GM12878 (cell line): ENCODE measurements at regions not wholly inside any gene's neighbourhood (a gene's known extent, or its start where the extent isn't known, plus 50 kb on each side); places are given as distances from the start of the nearest gene placed in this dataset.

Source experiments
- ATAC-seq: fragments of 200-7000 bp; cut with Tn5 transposase; 3 replicates; pipeline ENCODE4 v1.9.1; 2020; ENCODE audit warnings: mild to moderate bottlenecking, moderate library complexity
- BruUV-seq: library from RNA; stranded (reverse); fragments of 400-500 nt; replicated peaks from 2 replicates; lab custom pipeline; 2021; lab: Mats Ljungman, UMichigan
- CTCF ChIA-PET: fragments of 300-600 bp; sonication (Branson Sonifier 250); formaldehyde crosslinking; extraction: SDS; loops from one replicate; lab custom pipeline; 2021; ENCODE audit warnings: inconsistent platforms; lab: Yijun Ruan, JAX
- POLR2A ChIA-PET: fragments of 350-600 bp; formaldehyde crosslinking; extraction: SDS; loops from one replicate; lab custom pipeline; 2021; ENCODE audit warnings: inconsistent platforms; lab: Charles Lee
- RAD21 ChIA-PET: fragments of 300-600 bp; sonication (Branson Sonifier 250); formaldehyde crosslinking; loops from one replicate; lab custom pipeline; 2023; ENCODE audit warnings: antibody characterized with exemption; ENCODE audit not compliant: unreplicated experiment; lab: Charles Lee
- SMC1A ChIA-PET: fragments of 300-600 bp; sonication (Branson Sonifier 250); formaldehyde crosslinking; loops from one replicate; lab custom pipeline; 2023; ENCODE audit not compliant: unreplicated experiment, uncharacterized antibody; lab: Charles Lee
- DNase-seq: peaks from one replicate; pipeline ENCODE4 v3.0.0-alpha.2; 2011; ENCODE audit warnings: low read depth, low spot score
- FAIRE-seq: peaks from 3 replicates; lab custom pipeline; 2011; peaks lifted over from hg19 to GRCh38; lab: Jason Lieb, UNC
- H2AFZ ChIP-seq: 2 replicates; pipeline ENCODE4 v1.6.0; 2011; ENCODE audit warnings: low read depth, low read length, control low read depth; ENCODE audit not compliant: control insufficient read depth
- H3K27ac ChIP-seq: 2 replicates; pipeline ENCODE4 v1.5.1; 2011; ENCODE audit warnings: control low read depth; ENCODE audit not compliant: control insufficient read depth, insufficient read depth
- H3K27me3 ChIP-seq, 2 experiments: replicated peaks in 1 of 2; 2 replicates each; pipeline versions ENCODE4 v1.6.0 to v1.6.1; 2011; ENCODE audit warnings: low read length in 1 of 2; ENCODE audit not compliant: control insufficient read depth in 2 of 2, insufficient read depth in 2 of 2
- H3K36me3 ChIP-seq, 2 experiments: 2 replicates each; pipeline ENCODE4 v1.5.1; 2011; ENCODE audit warnings: low read length in 1 of 2; ENCODE audit not compliant: control insufficient read depth in 2 of 2, insufficient read depth in 2 of 2
- H3K4me1 ChIP-seq: 2 replicates; pipeline ENCODE4 v1.6.1; 2011; ENCODE audit warnings: mild to moderate bottlenecking, low read length, moderate library complexity, mixed read lengths; ENCODE audit not compliant: control insufficient read depth, insufficient read depth
- H3K4me2 ChIP-seq: 2 replicates; pipeline ENCODE4 v1.6.0; 2011; ENCODE audit warnings: control low read depth; ENCODE audit not compliant: control insufficient read depth, insufficient read depth
- H3K4me3 ChIP-seq: fragments of 200-600 bp; sonication (generic); 2 replicates; pipeline ENCODE4 v1.5.1; 2016
- H3K79me2 ChIP-seq: 2 replicates; pipeline ENCODE4 v1.6.0; 2011; ENCODE audit warnings: low read length; ENCODE audit not compliant: control insufficient read depth, insufficient read depth
- H3K9ac ChIP-seq: 2 replicates; pipeline ENCODE4 v1.8.0; 2011; ENCODE audit warnings: low read length, control low read depth, mixed read lengths; ENCODE audit not compliant: control insufficient read depth, insufficient read depth
- H3K9me3 ChIP-seq: replicated peaks from 3 replicates; pipeline ENCODE4 v1.5.1; 2011; ENCODE audit warnings: mild to moderate bottlenecking, low read length; ENCODE audit not compliant: control insufficient read depth, insufficient read depth
- H4K20me1 ChIP-seq: 2 replicates; pipeline ENCODE4 v1.6.0; 2011; ENCODE audit not compliant: control insufficient read depth, insufficient read depth
- ESRRA ChIP-seq: IDR thresholded peaks from 2 replicates; pipeline ENCODE4 v1.6.1; 2012; ENCODE audit warnings: mild to moderate bottlenecking, low read length, improper control_type of control experiment
- NR2C1 ChIP-seq: fragments of 450-650 bp; IDR thresholded peaks from 2 replicates; pipeline ENCODE4 v1.6.1; 2017; ENCODE audit warnings: antibody characterized with exemption, mild to moderate bottlenecking, moderate library complexity
- PAX8 ChIP-seq: fragments of 450-650 bp; IDR thresholded peaks from 2 replicates; pipeline ENCODE4 v1.6.1; 2017; ENCODE audit warnings: mild to moderate bottlenecking, moderate library complexity
- RBBP5 ChIP-seq: fragments of 200-600 bp; sonication (generic); conservative IDR thresholded peaks from 2 replicates; pipeline ENCODE4 v1.6.1; 2016
- RUNX3 ChIP-seq: IDR thresholded peaks from 2 replicates; pipeline ENCODE4 v1.6.1; 2012; ENCODE audit warnings: low read length, inconsistent platforms
- SMAD1 ChIP-seq: fragments of 450-650 bp; IDR thresholded peaks from 2 replicates; pipeline ENCODE4 v1.6.1; 2018; ENCODE audit warnings: mild to moderate bottlenecking, low read depth; ENCODE audit not compliant: partially characterized antibody
- SMC3 ChIP-seq: IDR thresholded peaks from 2 replicates; pipeline ENCODE4 v1.6.1; 2011; ENCODE audit warnings: low read length, improper control_type of control experiment, borderline replicate concordance
- SUZ12 ChIP-seq: fragments of 200-600 bp; sonication (generic); IDR thresholded peaks from one replicate; pipeline ENCODE4 v1.6.1; 2018; ENCODE audit warnings: antibody characterized with exemption, mild to moderate bottlenecking; ENCODE audit not compliant: unreplicated experiment
- ZNF384 ChIP-seq: IDR thresholded peaks from 2 replicates; pipeline ENCODE4 v1.6.1; 2012; ENCODE audit warnings: low read depth, mild to moderate bottlenecking, low read length, improper control_type of control experiment, borderline replicate concordance
- in situ Hi-C: fragments of 300-500 bp; cut with MboI; formaldehyde crosslinking; loops from 9 replicates; pipeline ENCODE4 v1.14.3; 2018; ENCODE audit warnings: mixed read lengths
- intact Hi-C: fragments of 100-400 bp; cut with micrococcal nuclease; formaldehyde crosslinking; loops from one replicate; pipeline ENCODE4 v1.14.2; 2022; ENCODE audit not compliant: unreplicated experiment
- TF ChIP-seq, protein P1 (sequence below): fragments of 450-650 bp; IDR thresholded peaks from 2 replicates; pipeline ENCODE4 v1.6.1; 2017; ENCODE audit warnings: mild to moderate bottlenecking, moderate library complexity
- TF ChIP-seq, protein P2 (sequence below): fragments of 450-650 bp; IDR thresholded peaks from 2 replicates; pipeline ENCODE4 v1.6.1; 2017; ENCODE audit warnings: mild to moderate bottlenecking, moderate library complexity
- TF ChIP-seq, protein P3 (sequence below): IDR thresholded peaks from 2 replicates; pipeline ENCODE4 v1.6.1; 2012; ENCODE audit warnings: low read depth, low read length, improper control_type of control experiment

DNA sequence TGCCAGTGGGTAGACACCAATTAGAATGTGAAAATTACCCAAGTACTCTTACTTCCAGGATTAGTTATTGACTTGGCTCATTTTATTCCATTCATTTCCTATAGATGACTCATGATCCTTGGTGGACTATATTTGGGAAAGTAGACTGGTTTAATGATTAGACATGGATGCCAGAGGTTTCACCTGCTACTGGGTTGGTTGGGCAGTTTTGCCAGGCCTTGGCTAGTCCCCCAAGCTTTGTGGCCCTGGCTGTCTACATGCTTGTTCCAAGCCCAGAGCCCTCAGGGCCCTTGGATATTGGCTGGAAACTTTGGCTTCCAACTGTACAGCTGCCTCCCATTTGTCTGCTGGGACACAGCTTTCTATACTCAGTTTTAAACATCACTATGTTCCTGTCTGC lies 104.1 kb downstream of the ZFP64 start (continued):
- TF ChIP-seq, protein P1, sequence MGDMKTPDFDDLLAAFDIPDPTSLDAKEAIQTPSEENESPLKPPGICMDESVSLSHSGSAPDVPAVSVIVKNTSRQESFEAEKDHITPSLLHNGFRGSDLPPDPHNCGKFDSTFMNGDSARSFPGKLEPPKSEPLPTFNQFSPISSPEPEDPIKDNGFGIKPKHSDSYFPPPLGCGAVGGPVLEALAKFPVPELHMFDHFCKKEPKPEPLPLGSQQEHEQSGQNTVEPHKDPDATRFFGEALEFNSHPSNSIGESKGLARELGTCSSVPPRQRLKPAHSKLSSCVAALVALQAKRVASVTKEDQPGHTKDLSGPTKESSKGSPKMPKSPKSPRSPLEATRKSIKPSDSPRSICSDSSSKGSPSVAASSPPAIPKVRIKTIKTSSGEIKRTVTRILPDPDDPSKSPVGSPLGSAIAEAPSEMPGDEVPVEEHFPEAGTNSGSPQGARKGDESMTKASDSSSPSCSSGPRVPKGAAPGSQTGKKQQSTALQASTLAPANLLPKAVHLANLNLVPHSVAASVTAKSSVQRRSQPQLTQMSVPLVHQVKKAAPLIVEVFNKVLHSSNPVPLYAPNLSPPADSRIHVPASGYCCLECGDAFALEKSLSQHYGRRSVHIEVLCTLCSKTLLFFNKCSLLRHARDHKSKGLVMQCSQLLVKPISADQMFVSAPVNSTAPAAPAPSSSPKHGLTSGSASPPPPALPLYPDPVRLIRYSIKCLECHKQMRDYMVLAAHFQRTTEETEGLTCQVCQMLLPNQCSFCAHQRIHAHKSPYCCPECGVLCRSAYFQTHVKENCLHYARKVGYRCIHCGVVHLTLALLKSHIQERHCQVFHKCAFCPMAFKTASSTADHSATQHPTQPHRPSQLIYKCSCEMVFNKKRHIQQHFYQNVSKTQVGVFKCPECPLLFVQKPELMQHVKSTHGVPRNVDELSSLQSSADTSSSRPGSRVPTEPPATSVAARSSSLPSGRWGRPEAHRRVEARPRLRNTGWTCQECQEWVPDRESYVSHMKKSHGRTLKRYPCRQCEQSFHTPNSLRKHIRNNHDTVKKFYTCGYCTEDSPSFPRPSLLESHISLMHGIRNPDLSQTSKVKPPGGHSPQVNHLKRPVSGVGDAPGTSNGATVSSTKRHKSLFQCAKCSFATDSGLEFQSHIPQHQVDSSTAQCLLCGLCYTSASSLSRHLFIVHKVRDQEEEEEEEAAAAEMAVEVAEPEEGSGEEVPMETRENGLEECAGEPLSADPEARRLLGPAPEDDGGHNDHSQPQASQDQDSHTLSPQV, result no peak

DNA sequence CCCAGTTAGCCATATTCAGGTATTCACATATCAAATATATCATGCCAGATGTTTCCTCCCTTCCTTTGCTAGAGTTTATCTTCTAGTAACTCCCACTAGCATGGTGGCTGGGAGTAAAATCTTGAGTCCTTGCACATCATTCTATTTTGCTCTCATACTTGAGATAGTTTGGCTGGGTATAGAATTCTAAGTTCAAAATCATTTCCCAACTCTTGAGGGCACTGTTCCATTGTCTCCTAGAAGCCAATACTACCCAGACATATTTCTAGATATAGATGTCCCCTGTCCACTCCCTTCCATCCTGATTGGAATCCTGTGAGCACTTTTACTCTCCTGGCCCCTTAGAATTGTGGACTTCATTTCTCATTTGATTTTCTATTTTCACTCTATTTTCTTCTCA lies 104.7 kb downstream of the ZFP64 start:
- H3K4me3 ChIP-seq, result no peak overlapping the region
- TF ChIP-seq PAX8 (no peak), RBBP5 (no peak), ESRRA (no peak), ZNF384 (no peak), SUZ12 (no peak), RUNX3 (no peak), NR2C1 (no peak), SMAD1 (no peak), SMC3 (no peak)
- TF ChIP-seq, protein P2, sequence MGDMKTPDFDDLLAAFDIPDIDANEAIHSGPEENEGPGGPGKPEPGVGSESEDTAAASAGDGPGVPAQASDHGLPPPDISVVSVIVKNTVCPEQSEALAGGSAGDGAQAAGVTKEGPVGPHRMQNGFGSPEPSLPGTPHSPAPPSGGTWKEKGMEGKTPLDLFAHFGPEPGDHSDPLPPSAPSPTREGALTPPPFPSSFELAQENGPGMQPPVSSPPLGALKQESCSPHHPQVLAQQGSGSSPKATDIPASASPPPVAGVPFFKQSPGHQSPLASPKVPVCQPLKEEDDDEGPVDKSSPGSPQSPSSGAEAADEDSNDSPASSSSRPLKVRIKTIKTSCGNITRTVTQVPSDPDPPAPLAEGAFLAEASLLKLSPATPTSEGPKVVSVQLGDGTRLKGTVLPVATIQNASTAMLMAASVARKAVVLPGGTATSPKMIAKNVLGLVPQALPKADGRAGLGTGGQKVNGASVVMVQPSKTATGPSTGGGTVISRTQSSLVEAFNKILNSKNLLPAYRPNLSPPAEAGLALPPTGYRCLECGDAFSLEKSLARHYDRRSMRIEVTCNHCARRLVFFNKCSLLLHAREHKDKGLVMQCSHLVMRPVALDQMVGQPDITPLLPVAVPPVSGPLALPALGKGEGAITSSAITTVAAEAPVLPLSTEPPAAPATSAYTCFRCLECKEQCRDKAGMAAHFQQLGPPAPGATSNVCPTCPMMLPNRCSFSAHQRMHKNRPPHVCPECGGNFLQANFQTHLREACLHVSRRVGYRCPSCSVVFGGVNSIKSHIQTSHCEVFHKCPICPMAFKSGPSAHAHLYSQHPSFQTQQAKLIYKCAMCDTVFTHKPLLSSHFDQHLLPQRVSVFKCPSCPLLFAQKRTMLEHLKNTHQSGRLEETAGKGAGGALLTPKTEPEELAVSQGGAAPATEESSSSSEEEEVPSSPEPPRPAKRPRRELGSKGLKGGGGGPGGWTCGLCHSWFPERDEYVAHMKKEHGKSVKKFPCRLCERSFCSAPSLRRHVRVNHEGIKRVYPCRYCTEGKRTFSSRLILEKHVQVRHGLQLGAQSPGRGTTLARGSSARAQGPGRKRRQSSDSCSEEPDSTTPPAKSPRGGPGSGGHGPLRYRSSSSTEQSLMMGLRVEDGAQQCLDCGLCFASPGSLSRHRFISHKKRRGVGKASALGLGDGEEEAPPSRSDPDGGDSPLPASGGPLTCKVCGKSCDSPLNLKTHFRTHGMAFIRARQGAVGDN, result no peak
- TF ChIP-seq, protein P3, sequence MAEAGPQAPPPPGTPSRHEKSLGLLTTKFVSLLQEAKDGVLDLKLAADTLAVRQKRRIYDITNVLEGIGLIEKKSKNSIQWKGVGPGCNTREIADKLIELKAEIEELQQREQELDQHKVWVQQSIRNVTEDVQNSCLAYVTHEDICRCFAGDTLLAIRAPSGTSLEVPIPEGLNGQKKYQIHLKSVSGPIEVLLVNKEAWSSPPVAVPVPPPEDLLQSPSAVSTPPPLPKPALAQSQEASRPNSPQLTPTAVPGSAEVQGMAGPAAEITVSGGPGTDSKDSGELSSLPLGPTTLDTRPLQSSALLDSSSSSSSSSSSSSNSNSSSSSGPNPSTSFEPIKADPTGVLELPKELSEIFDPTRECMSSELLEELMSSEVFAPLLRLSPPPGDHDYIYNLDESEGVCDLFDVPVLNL, result no peak
- no peak for ATAC-seq
- H3K27me3 ChIP-seq, result no peaks in the 10 kb centered on the region
- DNase-seq, result no peak
- H3K4me2 ChIP-seq, result no peak overlapping the region
- CTCF ChIA-PET, result no interaction called here
- no peaks in the 10 kb centered on the region for H3K79me2 ChIP-seq
- POLR2A ChIA-PET, result no interaction called here
- intact Hi-C loops, result no loop called here
- H3K27ac ChIP-seq, result no peak overlapping the region
- BruUV-seq, result no TSS peak
- RAD21 ChIA-PET, result no interaction called here
- H2AFZ ChIP-seq, result no peak overlapping the region
- in situ Hi-C loops, result no loop called here
- SMC1A ChIA-PET, result no interaction called here
- peaks cover 0 to 3% of the 10 kb centered on the region in 2 experiments; a peak in 1 of 4 replicates for H3K36me3 ChIP-seq
- no peaks in the 10 kb centered on the region; the same call in 1 of the 3 replicates for H3K9me3 ChIP-seq
- no peak overlapping the region for H3K9ac ChIP-seq
- H3K4me1 ChIP-seq, result no peaks in the 10 kb centered on the region
- no peaks in the 10 kb centered on the region for H4K20me1 ChIP-seq
- FAIRE-seq, result no peak
